HCT116 (cell line): ENCODE measurements at regions not wholly inside any gene's neighbourhood (a gene's known extent, or its start where the extent isn't known, plus 50 kb on each side); places are given as distances from the start of the nearest gene placed in this dataset.

Source experiments
- ATAC-seq: fragments of 200-7000 bp; cut with Tn5 transposase; 2 replicates; pipeline ENCODE4 v1.9.1; 2020; ENCODE audit warnings: mild to moderate bottlenecking, moderate library complexity
- BruUV-seq: library from RNA; stranded (reverse); fragments of 400-500 nt; replicated peaks from 2 replicates; lab custom pipeline; 2021; lab: Mats Ljungman, UMichigan
- CTCF ChIA-PET: fragments of 300-600 bp; sonication (Branson Sonifier 250); formaldehyde crosslinking; loops from one replicate; lab custom pipeline; 2021; ENCODE audit warnings: antibody characterized with exemption; lab: Charles Lee
- POLR2A ChIA-PET: fragments of 300-600, 350-600 bp; sonication (Branson Sonifier 250); formaldehyde crosslinking; loops from one replicate; lab custom pipeline; 2021; ENCODE audit warnings: antibody characterized with exemption; lab: Charles Lee
- RAD21 ChIA-PET, 2 experiments: fragments of 300-600 bp; sonication (Branson Sonifier 250); formaldehyde crosslinking; loops; one replicate each; lab custom pipeline; 2023; ENCODE audit warnings: low total read pairs in 2 of 2; ENCODE audit not compliant: uncharacterized antibody in 2 of 2, unreplicated experiment in 2 of 2, low non-redundant PET in 1 of 2; lab: Charles Lee
- DNase-seq: peaks from one replicate; pipeline ENCODE4 v3.0.0-alpha.2; 2010; ENCODE audit warnings: low read depth, low spot score
- H2AFZ ChIP-seq: fragments of 200-600 bp; shearing (Covaris generic), sonication (generic); 2 replicates; pipeline ENCODE4 v1.6.1; 2017; ENCODE audit warnings: low read depth, mixed run types, mixed read lengths, antibody characterized with exemption, low read length; ENCODE audit not compliant: poor library complexity, severe bottlenecking
- H3K27ac ChIP-seq: 2 replicates; pipeline ENCODE4 v1.5.1; 2012; ENCODE audit warnings: low read depth, low read length
- H3K27me3 ChIP-seq: fragments of 200-600 bp; sonication (generic); 2 replicates; pipeline ENCODE4 v1.6.1; 2016; ENCODE audit warnings: mixed run types, low read length, mixed read lengths; ENCODE audit not compliant: insufficient read depth
- H3K36me3 ChIP-seq, 2 experiments: fragments of 200-500 bp in 1 of 2; fragments of 200-600 bp in 1 of 2; sonication (Bioruptor generic) in 1 of 2; sonication (generic) in 1 of 2; 2 replicates each; pipeline versions ENCODE4 v1.5.1 to v1.6.1; 2014 to 2016; ENCODE audit warnings: low read length in 2 of 2, inconsistent platforms in 1 of 2, mixed read lengths in 1 of 2, mixed run types in 1 of 2; ENCODE audit not compliant: insufficient read depth in 2 of 2, control insufficient read depth in 1 of 2
- H3K4me1 ChIP-seq, 2 experiments: fragments of 200-600 bp in 1 of 2; sonication (generic) in 1 of 2; 2 replicates each; pipeline versions ENCODE4 v1.5.1 to v1.6.1; 2012 to 2017; ENCODE audit warnings: low read length in 2 of 2, inconsistent platforms in 1 of 2, mild to moderate bottlenecking in 1 of 2, mixed read lengths in 1 of 2, mixed run types in 1 of 2, moderate library complexity in 1 of 2; ENCODE audit not compliant: insufficient read depth in 2 of 2, control insufficient read depth in 1 of 2
- H3K4me2 ChIP-seq: fragments of 200-600 bp; sonication (generic); 2 replicates; pipeline ENCODE4 v1.6.1; 2017; ENCODE audit warnings: mixed run types, low read length, mixed read lengths
- H3K4me3 ChIP-seq, 2 experiments: fragments of 200-600 bp in 1 of 2; sonication (generic) in 1 of 2; replicated peaks in 1 of 2; 2 replicates each; pipeline ENCODE4 v1.5.1; 2011 to 2016; ENCODE audit warnings: low read length in 2 of 2, control low read depth in 1 of 2, low read depth in 1 of 2, mild to moderate bottlenecking in 1 of 2, mixed read lengths in 1 of 2, mixed run types in 1 of 2
- H3K79me2 ChIP-seq: fragments of 200-600 bp; sonication (generic); 2 replicates; pipeline ENCODE4 v1.6.1; 2017; ENCODE audit warnings: mild to moderate bottlenecking, mixed run types, low read length, moderate library complexity, mixed read lengths; ENCODE audit not compliant: insufficient read depth
- H3K9ac ChIP-seq: fragments of 200-600 bp; sonication (generic); 2 replicates; pipeline ENCODE4 v1.6.1; 2016; ENCODE audit warnings: low read length, mixed read lengths
- H3K9me2 ChIP-seq: fragments of 200-600 bp; sonication (generic), shearing (Covaris generic); 2 replicates; pipeline ENCODE4 v1.6.1; 2017; ENCODE audit warnings: mixed run types, mild to moderate bottlenecking, moderate library complexity; ENCODE audit not compliant: insufficient read depth
- H3K9me3 ChIP-seq, 2 experiments: fragments of 200-500 bp in 1 of 2; fragments of 200-600 bp in 1 of 2; sonication (Bioruptor generic) in 1 of 2; sonication (generic) in 1 of 2; 2 replicates each; pipeline ENCODE4 v1.6.1; 2014 to 2017; ENCODE audit warnings: low read length in 2 of 2, mixed read lengths in 2 of 2, inconsistent platforms in 1 of 2, low read depth in 1 of 2, mild to moderate bottlenecking in 1 of 2, mixed run types in 1 of 2, moderate library complexity in 1 of 2; ENCODE audit not compliant: control insufficient read depth in 1 of 2, insufficient read depth in 1 of 2
- H4K20me1 ChIP-seq: fragments of 200-600 bp; sonication (generic), shearing (Covaris generic); 2 replicates; pipeline ENCODE4 v1.6.1; 2017; ENCODE audit warnings: mixed run types, mild to moderate bottlenecking, moderate library complexity; ENCODE audit not compliant: insufficient read depth
- CBX3 ChIP-seq: IDR thresholded peaks from 2 replicates; pipeline ENCODE4 v1.6.1; 2012; ENCODE audit warnings: low read depth
- CEBPB ChIP-seq: IDR thresholded peaks from 2 replicates; pipeline ENCODE4 v1.6.1; 2012; ENCODE audit warnings: low read depth
- EGR1 ChIP-seq: IDR thresholded peaks from 2 replicates; pipeline ENCODE4 v1.6.1; 2012; ENCODE audit warnings: low read depth
- ELF1 ChIP-seq: IDR thresholded peaks from 2 replicates; pipeline ENCODE4 v1.6.1; 2012; ENCODE audit warnings: low read depth, borderline replicate concordance
- EZH2 ChIP-seq: fragments of 200-600 bp; sonication (generic); IDR thresholded peaks from 2 replicates; pipeline ENCODE4 v1.6.1; 2017; ENCODE audit warnings: antibody characterized with exemption, mixed run types
- EZH2phosphoT487 ChIP-seq: fragments of 200-600 bp; IDR thresholded peaks from 2 replicates; pipeline ENCODE4 v1.6.1; 2018; ENCODE audit warnings: antibody characterized with exemption, borderline replicate concordance
- FOSL1 ChIP-seq: IDR thresholded peaks from 2 replicates; pipeline ENCODE4 v1.6.1; 2012; ENCODE audit warnings: low read depth
- JUND ChIP-seq: IDR thresholded peaks from 2 replicates; pipeline ENCODE4 v1.6.1; 2012
- MAX ChIP-seq: IDR thresholded peaks from 2 replicates; pipeline ENCODE4 v1.6.1; 2012
- POLR2AphosphoS5 ChIP-seq: IDR thresholded peaks from 2 replicates; pipeline ENCODE4 v1.6.1; 2011; ENCODE audit warnings: mild to moderate bottlenecking, low read depth, low read length, moderate library complexity
- RAD21 ChIP-seq: IDR thresholded peaks from 2 replicates; pipeline ENCODE4 v1.6.1; 2012; ENCODE audit warnings: low read depth, mild to moderate bottlenecking
- SIN3A ChIP-seq: IDR thresholded peaks from 2 replicates; pipeline ENCODE4 v1.6.1; 2012; ENCODE audit warnings: low read depth
- SP1 ChIP-seq: IDR thresholded peaks from 2 replicates; pipeline ENCODE4 v1.6.1; 2012; ENCODE audit warnings: low read depth
- SRF ChIP-seq: IDR thresholded peaks from 2 replicates; pipeline ENCODE4 v1.6.1; 2012; ENCODE audit warnings: low read depth
- TCF7L2 ChIP-seq: IDR thresholded peaks from 2 replicates; pipeline ENCODE4 v1.7.0; 2011; ENCODE audit warnings: borderline replicate concordance, inconsistent platforms; ENCODE audit not compliant: insufficient read depth, insufficient read length; ENCODE audit errors: extremely low read depth
- YY1 ChIP-seq: IDR thresholded peaks from 2 replicates; pipeline ENCODE4 v1.6.1; 2011; ENCODE audit warnings: low read length, low read depth, moderate library complexity, mild to moderate bottlenecking; ENCODE audit not compliant: insufficient replicate concordance; ENCODE audit errors: extremely low read depth
- ZFX ChIP-seq: fragments of 450-650 bp; IDR thresholded peaks from 2 replicates; pipeline ENCODE4 v1.6.1; 2017
- ZNF274 ChIP-seq: fragments of 200-500 bp; sonication (Bioruptor generic); IDR thresholded peaks from 2 replicates; pipeline ENCODE4 v1.6.1; 2014; ENCODE audit warnings: mild to moderate bottlenecking, low read depth, low read length, inconsistent platforms
- intact Hi-C: fragments of 100-400 bp; cut with micrococcal nuclease; formaldehyde crosslinking; loops from 2 replicates; pipeline ENCODE4 v1.10.0; 2022
- TF ChIP-seq, protein P1 (sequence below): IDR thresholded peaks from 2 replicates; pipeline ENCODE4 v1.6.1; 2012
- TF ChIP-seq, protein P2 (sequence below): IDR thresholded peaks from 2 replicates; pipeline ENCODE4 v1.6.1; 2011; ENCODE audit warnings: mild to moderate bottlenecking, low read length, moderate library complexity; ENCODE audit not compliant: insufficient replicate concordance; ENCODE audit errors: extremely low read depth

DNA sequence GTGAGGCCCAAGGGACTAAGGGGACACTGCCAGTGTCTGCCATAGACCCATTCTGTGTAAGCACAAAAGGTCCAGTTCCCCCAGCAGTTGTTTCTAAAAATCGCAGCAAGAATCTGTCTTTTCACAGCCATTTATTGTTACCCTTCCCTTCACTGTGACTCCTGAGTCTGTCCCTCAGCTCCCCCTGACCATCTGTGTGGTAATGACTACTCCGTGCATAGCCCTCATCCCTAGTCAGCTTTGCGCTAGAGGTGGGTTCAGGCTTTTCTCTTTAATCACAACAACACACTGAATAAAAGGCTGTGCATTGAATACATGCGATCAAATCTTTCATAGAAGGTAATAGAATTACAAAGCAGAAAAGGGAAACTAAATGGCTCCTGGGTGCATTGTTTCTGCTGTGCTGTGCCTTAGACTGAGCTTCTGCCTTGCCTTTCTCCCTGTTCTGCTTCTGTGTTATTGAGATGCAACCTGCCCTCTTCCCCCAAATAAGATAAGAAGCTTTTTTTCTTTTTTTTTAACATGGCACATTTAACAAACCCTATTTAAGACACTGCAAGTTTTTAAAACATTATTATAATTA lies 836.0 kb upstream of the CDH2 start:
- no peak for ATAC-seq
- H3K36me3 ChIP-seq = no peaks in the 10 kb centered on the region
- BruUV-seq = no TSS peak
- DNase-seq = no peak
- H3K9me2 ChIP-seq = no peaks in the 10 kb centered on the region
- no peak overlapping the region for H3K9ac ChIP-seq
- H3K4me2 ChIP-seq = no peak overlapping the region
- no peaks in the 10 kb centered on the region for H3K9me3 ChIP-seq
- intact Hi-C loops = no loop called here
- H3K27me3 ChIP-seq = no peaks in the 10 kb centered on the region
- H3K4me3 ChIP-seq = no peak overlapping the region
- POLR2A ChIA-PET = no interaction called here
- CTCF ChIA-PET = no interaction called here
- H3K79me2 ChIP-seq = no peaks in the 10 kb centered on the region
- no peak for TF ChIP-seq CBX3
- TF ChIP-seq MAX = no peak
- no peak for TF ChIP-seq SP1
- no peak for TF ChIP-seq SRF
- TF ChIP-seq, protein P1, sequence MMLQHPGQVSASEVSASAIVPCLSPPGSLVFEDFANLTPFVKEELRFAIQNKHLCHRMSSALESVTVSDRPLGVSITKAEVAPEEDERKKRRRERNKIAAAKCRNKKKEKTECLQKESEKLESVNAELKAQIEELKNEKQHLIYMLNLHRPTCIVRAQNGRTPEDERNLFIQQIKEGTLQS = no peak
- TF ChIP-seq CEBPB = no peak
- TF ChIP-seq ZFX = no peak
- TF ChIP-seq POLR2AphosphoS5 = no peak
- TF ChIP-seq ZNF274 = no peak
- no peak for TF ChIP-seq ELF1
- TF ChIP-seq EZH2 = no peak
- TF ChIP-seq TCF7L2 = no peak
- RAD21 ChIA-PET = no interaction called here
- H3K27ac ChIP-seq = no peak overlapping the region
- no peaks in the 10 kb centered on the region for H3K4me1 ChIP-seq
- no peaks in the 10 kb centered on the region for H4K20me1 ChIP-seq
- H2AFZ ChIP-seq = no peak overlapping the region

DNA sequence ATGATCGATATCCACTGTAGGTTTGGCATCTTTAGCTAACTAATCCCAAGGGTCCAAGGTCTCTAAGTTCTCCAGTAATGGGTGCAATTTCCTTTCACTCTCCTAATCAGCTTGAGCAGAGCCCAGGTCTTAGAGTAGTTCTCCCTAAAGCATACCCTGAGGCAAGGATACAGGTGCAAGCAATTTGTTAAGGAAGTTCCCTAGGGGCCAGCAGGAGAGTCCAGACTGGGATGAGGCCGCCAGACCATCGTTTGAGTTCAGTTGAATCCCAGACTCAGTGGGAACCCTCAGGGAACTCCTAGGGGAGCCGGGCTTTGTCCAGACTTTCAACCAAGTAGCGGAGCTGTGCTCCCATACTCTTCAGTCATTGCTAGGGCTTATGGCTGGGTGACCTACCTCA lies 835.4 kb upstream of the CDH2 start:
- H3K79me2 ChIP-seq = no peaks in the 10 kb centered on the region
- no peaks in the 10 kb centered on the region for H3K9me2 ChIP-seq
- no peak overlapping the region for H3K4me3 ChIP-seq
- ChIA-PET CTCF (no interaction called here), RAD21 (no interaction called here), POLR2A (no interaction called here)
- H3K4me1 ChIP-seq = no peaks in the 10 kb centered on the region
- BruUV-seq = no TSS peak
- DNase-seq = no peak
- no peaks in the 10 kb centered on the region for H3K27me3 ChIP-seq
- no peak overlapping the region for H2AFZ ChIP-seq
- no peaks in the 10 kb centered on the region for H3K9me3 ChIP-seq
- H3K9ac ChIP-seq = no peak overlapping the region
- TF ChIP-seq TCF7L2 (no peak), RAD21 (no peak), EGR1 (no peak), CBX3 (no peak), YY1 (no peak), FOSL1 (no peak), SIN3A (no peak), SP1 (no peak), SRF (no peak), MAX (no peak), JUND (no peak), EZH2phosphoT487 (no peak), EZH2 (no peak)
- TF ChIP-seq, protein P2, sequence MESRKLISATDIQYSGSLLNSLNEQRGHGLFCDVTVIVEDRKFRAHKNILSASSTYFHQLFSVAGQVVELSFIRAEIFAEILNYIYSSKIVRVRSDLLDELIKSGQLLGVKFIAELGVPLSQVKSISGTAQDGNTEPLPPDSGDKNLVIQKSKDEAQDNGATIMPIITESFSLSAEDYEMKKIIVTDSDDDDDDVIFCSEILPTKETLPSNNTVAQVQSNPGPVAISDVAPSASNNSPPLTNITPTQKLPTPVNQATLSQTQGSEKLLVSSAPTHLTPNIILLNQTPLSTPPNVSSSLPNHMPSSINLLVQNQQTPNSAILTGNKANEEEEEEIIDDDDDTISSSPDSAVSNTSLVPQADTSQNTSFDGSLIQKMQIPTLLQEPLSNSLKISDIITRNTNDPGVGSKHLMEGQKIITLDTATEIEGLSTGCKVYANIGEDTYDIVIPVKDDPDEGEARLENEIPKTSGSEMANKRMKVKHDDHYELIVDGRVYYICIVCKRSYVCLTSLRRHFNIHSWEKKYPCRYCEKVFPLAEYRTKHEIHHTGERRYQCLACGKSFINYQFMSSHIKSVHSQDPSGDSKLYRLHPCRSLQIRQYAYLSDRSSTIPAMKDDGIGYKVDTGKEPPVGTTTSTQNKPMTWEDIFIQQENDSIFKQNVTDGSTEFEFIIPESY = no peak
- TF ChIP-seq, protein P1 = no peak
- intact Hi-C loops = no loop called here
- no peak overlapping the region for H3K4me2 ChIP-seq
- ATAC-seq = no peak
- no peaks in the 10 kb centered on the region for H3K36me3 ChIP-seq
- H4K20me1 ChIP-seq = no peaks in the 10 kb centered on the region
- no peak overlapping the region for H3K27ac ChIP-seq
